ENCODE measurements at regions not wholly inside any gene's neighbourhood (a gene's known extent, or its start where the extent isn't known, plus 50 kb on each side); places are given as distances from the start of the nearest gene placed in this dataset.
A peak's percentile ranks its signal among the peaks of the same experiment; 100 is the strongest.

- Histone ChIP-seq H2BK120ac (ENCODE audit: low read depth, low read length) (no peak overlapping the region), H4K91ac (ENCODE audit: insufficient read depth, low read depth, low read length) (no peak overlapping the region), H3K27me3 (ENCODE audit: control insufficient read depth, insufficient read depth, low read length) (no peaks in the 10 kb centered on the region), H4K5ac (ENCODE audit: low read depth, low read length) (no peak overlapping the region), H2BK15ac (ENCODE audit: low read depth, low read length) (no peak overlapping the region), H2AK5ac (ENCODE audit: low read depth, low read length) (no peak overlapping the region), H3K9me1 (ENCODE audit: insufficient read depth, low read length) (no peaks in the 10 kb centered on the region), H2AK9ac (replicated peaks; ENCODE audit: low read depth, low read length, poor library complexity) (peak overlapping the region; percentile 37), H3K27ac (ENCODE audit: insufficient read depth, low read length) (no peak overlapping the region), H2BK20ac (ENCODE audit: low read depth, low read length) (no peak overlapping the region), H3K9me3 (ENCODE audit: control insufficient read depth, insufficient read depth, low read length) (no peaks in the 10 kb centered on the region), H2AFZ (replicated peaks; ENCODE audit: low read length, poor library complexity) (no peak overlapping the region), H3K4me1 (ENCODE audit: control insufficient read depth, insufficient read depth, low read length) (no peaks in the 10 kb centered on the region), H2BK5ac (ENCODE audit: low read depth, low read length, poor library complexity, severe bottlenecking) (no peak overlapping the region), H3K4me3 (ENCODE audit: insufficient read depth, low read depth, low read length) (no peak overlapping the region), H3K9ac (ENCODE audit: low read depth, low read length) (no peak overlapping the region), H3K36me3 (ENCODE audit: control insufficient read depth, insufficient read depth, low read length) (no peaks in the 10 kb centered on the region), H3K23ac (ENCODE audit: low read depth, low read length) (no peak overlapping the region), H3K4ac (ENCODE audit: low read depth, low read length) (no peak overlapping the region), H3K79me1 (ENCODE audit: low read depth in 1 of 2, low read length in 2 of 2) (no peaks in the 10 kb centered on the region), H3K18ac (ENCODE audit: low read depth, low read length) (no peak overlapping the region), H4K8ac (ENCODE audit: low read depth in 2 of 2, low read length in 2 of 2) (no peak overlapping the region), H3K14ac (replicated peaks; ENCODE audit: low read depth, low read length) (no peak overlapping the region), H3K4me2 (ENCODE audit: low read depth, low read length) (no peak overlapping the region), H3K56ac (ENCODE audit: extremely low read depth, insufficient read depth, low read length) (no peak overlapping the region), H4K20me1 (ENCODE audit: insufficient read depth, low read length) (no peaks in the 10 kb centered on the region)
- ChIA-PET CTCF (no interaction called here), POLR2A (ENCODE audit: unreplicated experiment) (no interaction called here)
- DNase-seq (no peak), ATAC-seq (ENCODE audit: low read depth) (no peak)
- intact Hi-C loops (cut with micrococcal nuclease) (no loop called here), dilution Hi-C loops (cut with HindIII; ENCODE audit: low sequenced_read_pairs, unreplicated experiment) (no loop called here), in situ Hi-C loops (cut with MboI; ENCODE audit: low sequenced_read_pairs) (no loop called here)
- no TSS peak for BruUV-seq (replicated peaks)
- no peak for TF ChIP-seq MXI1 (IDR thresholded peaks at IDR 0.05; ENCODE audit: borderline replicate concordance, low read depth, low read length)
- no peak for TF ChIP-seq MAZ (IDR thresholded peaks at IDR 0.05; ENCODE audit: borderline replicate concordance, low read depth, low read length)
- no peak for TF ChIP-seq CHD1 (IDR thresholded peaks at IDR 0.05; ENCODE audit: low read depth, low read length)
- TF ChIP-seq NFE2L2 (IDR thresholded peaks at IDR 0.05; ENCODE audit: low read depth, low read length) = no peak
- no peak for TF ChIP-seq MAFK (IDR thresholded peaks at IDR 0.05; ENCODE audit: low read depth, low read length)
- TF ChIP-seq BHLHE40 (IDR thresholded peaks at IDR 0.05; ENCODE audit: low read depth, low read length) = no peak
- no peak for TF ChIP-seq RFX5 (IDR thresholded peaks at IDR 0.05; ENCODE audit: low read depth, low read length)
- no peak for TF ChIP-seq POLR2A (IDR thresholded peaks at IDR 0.05; ENCODE audit: low read depth, low read length)
- TF ChIP-seq FOS (IDR thresholded peaks at IDR 0.05; ENCODE audit: low read depth, low read length) = no peak
- no peak for TF ChIP-seq SMC3 (IDR thresholded peaks at IDR 0.05; ENCODE audit: low read depth, low read length)
- TF ChIP-seq USF2 (IDR thresholded peaks at IDR 0.05; ENCODE audit: low read depth, low read length) = no peak
- TF ChIP-seq CEBPB (IDR thresholded peaks at IDR 0.05; ENCODE audit: low read depth, low read length) = no peak
- no peak for TF ChIP-seq CTCF (conservative IDR thresholded peaks at IDR 0.05; ENCODE audit: low read depth, low read length)
- no peak for TF ChIP-seq RAD21 (IDR thresholded peaks at IDR 0.05; ENCODE audit: low read length)
- no peak for TF ChIP-seq RCOR1 (IDR thresholded peaks at IDR 0.05; ENCODE audit: insufficient replicate concordance, low read length)
- TF ChIP-seq ELK1 (IDR thresholded peaks at IDR 0.05; ENCODE audit: borderline replicate concordance, low read depth, low read length) = no peak
Observed at GRCh38 chr3:39568508-39568907, 101.0 kb downstream of the MOBP start.

Measured in IMR-90 (cell line).